ENCODE measurements at regions not wholly inside any gene's neighbourhood (a gene's known extent, or its start where the extent isn't known, plus 50 kb on each side); places are given as distances from the start of the nearest gene placed in this dataset.
"Not testable (repeated sequence)": the region's sequence is repeated elsewhere in the genome, so short reads cannot be mapped to it uniquely, and the experiment has no call there.

- Histone ChIP-seq H3K9me3 (ENCODE audit: low read depth, low read length) (no peaks in the 10 kb centered on the region), H3K9ac (ENCODE audit: insufficient read length) (no peak overlapping the region), H3K4me3 (no peak overlapping the region), H3K36me3 (ENCODE audit: insufficient read depth, low read length) (no peaks in the 10 kb centered on the region), H3K27ac (no peak overlapping the region)
- TF ChIP-seq POLR2AphosphoS5 (IDR thresholded peaks at IDR 0.05; ENCODE audit: borderline replicate concordance, low read depth, low read length), result no peak
- no peak for TF ChIP-seq FOXP2 (optimal IDR thresholded peaks at IDR 0.05; ENCODE audit: control extremely low read depth, extremely low read length, insufficient read depth)
- TF ChIP-seq EZH2 (IDR thresholded peaks at IDR 0.05), result no peak
- no peak for DNase-seq (ENCODE audit: low read depth, low spot score)
Measured at GRCh38 chr7:68776326-68776725, 821.9 kb upstream of the AUTS2 start.

- Histone ChIP-seq H3K9ac (ENCODE audit: insufficient read length) (no peak overlapping the region), H3K4me3 (no peak overlapping the region), H3K36me3 (ENCODE audit: insufficient read depth, low read length) (no peaks in the 10 kb centered on the region), H3K9me3 (ENCODE audit: low read depth, low read length) (no peaks in the 10 kb centered on the region), H3K27ac (no peak overlapping the region)
- TF ChIP-seq EZH2 (IDR thresholded peaks at IDR 0.05) (no peak), FOXP2 (optimal IDR thresholded peaks at IDR 0.05; ENCODE audit: control extremely low read depth, extremely low read length, insufficient read depth) (no peak), POLR2AphosphoS5 (IDR thresholded peaks at IDR 0.05; ENCODE audit: borderline replicate concordance, low read depth, low read length) (no peak)
- no peak for DNase-seq (ENCODE audit: low read depth, low spot score)
Measured at GRCh38 chr7:68783684-68784083, 814.6 kb upstream of the AUTS2 start.

- no peaks in the 10 kb centered on the region for H3K9me3 ChIP-seq (ENCODE audit: low read depth, low read length)
- H3K9ac ChIP-seq (ENCODE audit: insufficient read length), result no peak overlapping the region
- no peak for DNase-seq (ENCODE audit: low read depth, low spot score)
- no peak overlapping the region for H3K27ac ChIP-seq
- TF ChIP-seq POLR2AphosphoS5 (IDR thresholded peaks at IDR 0.05; ENCODE audit: borderline replicate concordance, low read depth, low read length), result no peak
- H3K4me3 ChIP-seq, result no peak overlapping the region
- H3K36me3 ChIP-seq (ENCODE audit: insufficient read depth, low read length), result no peaks in the 10 kb centered on the region
Measured at GRCh38 chr7:68785036-68785435, 813.2 kb upstream of the AUTS2 start.

- H3K9me3 ChIP-seq (ENCODE audit: low read depth, low read length), result no peaks in the 10 kb centered on the region
- no peak overlapping the region for H3K9ac ChIP-seq (ENCODE audit: insufficient read length)
- H3K36me3 ChIP-seq (ENCODE audit: insufficient read depth, low read length), result no peaks in the 10 kb centered on the region
- DNase-seq (ENCODE audit: low read depth, low spot score), result no peak
- no peak for TF ChIP-seq FOXP2 (optimal IDR thresholded peaks at IDR 0.05; ENCODE audit: control extremely low read depth, extremely low read length, insufficient read depth)
- TF ChIP-seq EZH2 (IDR thresholded peaks at IDR 0.05), result no peak
- TF ChIP-seq POLR2AphosphoS5 (IDR thresholded peaks at IDR 0.05; ENCODE audit: borderline replicate concordance, low read depth, low read length), result no peak
- H3K4me3 ChIP-seq, result no peak overlapping the region
- no peak overlapping the region for H3K27ac ChIP-seq
Measured at GRCh38 chr7:68787566-68787965, 810.7 kb upstream of the AUTS2 start.

GRCh38 chr7:68788529-68788928 is 809.7 kb upstream of the AUTS2 start:
- not testable (repeated sequence) for H3K9ac ChIP-seq (ENCODE audit: insufficient read length); H3K36me3 ChIP-seq (ENCODE audit: insufficient read depth, low read length); H3K9me3 ChIP-seq (ENCODE audit: low read depth, low read length); DNase-seq (ENCODE audit: low read depth, low spot score); H3K27ac ChIP-seq; H3K4me3 ChIP-seq

- Histone ChIP-seq H3K4me3 (no peak overlapping the region), H3K36me3 (ENCODE audit: insufficient read depth, low read length) (no peaks in the 10 kb centered on the region), H3K27ac (no peak overlapping the region), H3K9me3 (ENCODE audit: low read depth, low read length) (no peaks in the 10 kb centered on the region), H3K9ac (ENCODE audit: insufficient read length) (no peak overlapping the region)
- no peak for DNase-seq (ENCODE audit: low read depth, low spot score)
- TF ChIP-seq FOXP2 (optimal IDR thresholded peaks at IDR 0.05; ENCODE audit: control extremely low read depth, extremely low read length, insufficient read depth), result no peak
- TF ChIP-seq EZH2 (IDR thresholded peaks at IDR 0.05), result no peak
- no peak for TF ChIP-seq POLR2AphosphoS5 (IDR thresholded peaks at IDR 0.05; ENCODE audit: borderline replicate concordance, low read depth, low read length)
Measured at GRCh38 chr7:68789597-68789996, 808.7 kb upstream of the AUTS2 start.

GRCh38 chr7:68792351-68792750 is 805.9 kb upstream of the AUTS2 start:
- Histone ChIP-seq H3K9me3 (ENCODE audit: low read depth, low read length) (no peaks in the 10 kb centered on the region), H3K9ac (ENCODE audit: insufficient read length) (no peak overlapping the region), H3K36me3 (ENCODE audit: insufficient read depth, low read length) (no peaks in the 10 kb centered on the region), H3K4me3 (no peak overlapping the region), H3K27ac (no peak overlapping the region)
- no peak for DNase-seq (ENCODE audit: low read depth, low spot score)
- no peak for TF ChIP-seq POLR2AphosphoS5 (IDR thresholded peaks at IDR 0.05; ENCODE audit: borderline replicate concordance, low read depth, low read length)
- no peak for TF ChIP-seq EZH2 (IDR thresholded peaks at IDR 0.05)
- TF ChIP-seq FOXP2 (optimal IDR thresholded peaks at IDR 0.05; ENCODE audit: control extremely low read depth, extremely low read length, insufficient read depth), result no peak

- Histone ChIP-seq H3K9ac (ENCODE audit: insufficient read length) (no peak overlapping the region), H3K36me3 (ENCODE audit: insufficient read depth, low read length) (no peaks in the 10 kb centered on the region), H3K4me3 (no peak overlapping the region), H3K27ac (no peak overlapping the region), H3K9me3 (ENCODE audit: low read depth, low read length) (no peaks in the 10 kb centered on the region)
- DNase-seq (ENCODE audit: low read depth, low spot score), result no peak
- TF ChIP-seq EZH2 (IDR thresholded peaks at IDR 0.05) (no peak), FOXP2 (optimal IDR thresholded peaks at IDR 0.05; ENCODE audit: control extremely low read depth, extremely low read length, insufficient read depth) (no peak), POLR2AphosphoS5 (IDR thresholded peaks at IDR 0.05; ENCODE audit: borderline replicate concordance, low read depth, low read length) (no peak)
Measured at GRCh38 chr7:68793513-68793912, 804.8 kb upstream of the AUTS2 start.

- TF ChIP-seq EZH2 (IDR thresholded peaks at IDR 0.05), result no peak
- TF ChIP-seq POLR2AphosphoS5 (IDR thresholded peaks at IDR 0.05; ENCODE audit: borderline replicate concordance, low read depth, low read length), result no peak
- no peak for TF ChIP-seq FOXP2 (optimal IDR thresholded peaks at IDR 0.05; ENCODE audit: control extremely low read depth, extremely low read length, insufficient read depth)
- H3K9ac ChIP-seq (ENCODE audit: insufficient read length), result no peak overlapping the region
- H3K4me3 ChIP-seq, result no peak overlapping the region
- no peaks in the 10 kb centered on the region for H3K9me3 ChIP-seq (ENCODE audit: low read depth, low read length)
- no peak overlapping the region for H3K27ac ChIP-seq
- H3K36me3 ChIP-seq (ENCODE audit: insufficient read depth, low read length), result no peaks in the 10 kb centered on the region
- no peak for DNase-seq (ENCODE audit: low read depth, low spot score)
Measured at GRCh38 chr7:68800316-68800715, 798.0 kb upstream of the AUTS2 start.
